IMR-90 (cell line): ENCODE measurements at regions not wholly inside any gene's neighbourhood (a gene's known extent, or its start where the extent isn't known, plus 50 kb on each side); places are given as distances from the start of the nearest gene placed in this dataset.

Experiments
- ATAC-seq: fragments of 200-7000 bp; cut with Tn5 transposase; 2 replicates; pipeline ENCODE4 v1.9.1; 2020; ENCODE audit warnings: low read depth, mild to moderate bottlenecking, moderate library complexity
- BruUV-seq: library from RNA; stranded (reverse); fragments of 400-500 nt; replicated peaks from 2 replicates; lab custom pipeline; 2021; lab: Mats Ljungman, UMichigan
- CTCF ChIA-PET: fragments of 300-600 bp; formaldehyde crosslinking; extraction: SDS; loops from one replicate; lab custom pipeline; 2021; ENCODE audit warnings: antibody characterized with exemption; lab: Yijun Ruan, JAX
- POLR2A ChIA-PET: fragments of 300-600 bp; sonication (Branson Sonifier 250); formaldehyde crosslinking; loops from one replicate; lab custom pipeline; 2022; ENCODE audit warnings: antibody characterized with exemption; ENCODE audit not compliant: unreplicated experiment; lab: Charles Lee
- DNase-seq: peaks from one replicate; pipeline ENCODE4 v3.0.0; 2013
- H2AFZ ChIP-seq: replicated peaks from 2 replicates; pipeline ENCODE3; 2013; ENCODE audit warnings: low read length, mild to moderate bottlenecking; ENCODE audit not compliant: poor library complexity
- H2AK5ac ChIP-seq: 2 replicates; pipeline ENCODE4 v1.6.1; 2013; ENCODE audit warnings: low read depth, low read length, inconsistent platforms
- H2AK9ac ChIP-seq: replicated peaks from 2 replicates; pipeline ENCODE3; 2013; ENCODE audit warnings: mild to moderate bottlenecking, low read depth, low read length, moderate library complexity; ENCODE audit not compliant: poor library complexity
- H2BK120ac ChIP-seq: 2 replicates; pipeline ENCODE4 v1.6.1; 2013; ENCODE audit warnings: low read depth, low read length, inconsistent platforms
- H2BK15ac ChIP-seq: 3 replicates; pipeline ENCODE4 v1.6.1; 2013; ENCODE audit warnings: low read depth, low read length, inconsistent platforms
- H2BK20ac ChIP-seq: 2 replicates; pipeline ENCODE4 v1.6.1; 2013; ENCODE audit warnings: low read depth, mild to moderate bottlenecking, inconsistent platforms, low read length, moderate library complexity
- H2BK5ac ChIP-seq: 2 replicates; pipeline ENCODE4 v1.6.1; 2013; ENCODE audit warnings: mild to moderate bottlenecking, low read depth, low read length, inconsistent platforms; ENCODE audit not compliant: poor library complexity, severe bottlenecking
- H3K14ac ChIP-seq: replicated peaks from 2 replicates; pipeline ENCODE4 v1.6.1; 2013; ENCODE audit warnings: low read depth, low read length, inconsistent platforms
- H3K18ac ChIP-seq: 2 replicates; pipeline ENCODE4 v1.6.1; 2013; ENCODE audit warnings: low read depth, low read length, control low read depth
- H3K23ac ChIP-seq: 2 replicates; pipeline ENCODE4 v1.6.1; 2013; ENCODE audit warnings: low read depth, low read length, inconsistent platforms
- H3K27ac ChIP-seq: 2 replicates; pipeline ENCODE4 v1.5.1; 2013; ENCODE audit warnings: mild to moderate bottlenecking, control low read depth, low read length; ENCODE audit not compliant: insufficient read depth
- H3K27me3 ChIP-seq: 2 replicates; pipeline ENCODE4 v1.6.1; 2013; ENCODE audit warnings: low read length; ENCODE audit not compliant: control insufficient read depth, insufficient read depth
- H3K36me3 ChIP-seq: 2 replicates; pipeline ENCODE4 v1.6.1; 2013; ENCODE audit warnings: low read length, mixed read lengths; ENCODE audit not compliant: control insufficient read depth, insufficient read depth
- H3K4ac ChIP-seq: 2 replicates; pipeline ENCODE4 v1.6.1; 2013; ENCODE audit warnings: low read depth, low read length, inconsistent platforms
- H3K4me1 ChIP-seq: 2 replicates; pipeline ENCODE4 v1.6.1; 2013; ENCODE audit warnings: low read length, mixed read lengths; ENCODE audit not compliant: control insufficient read depth, insufficient read depth
- H3K4me2 ChIP-seq: 2 replicates; pipeline ENCODE4 v1.6.1; 2013; ENCODE audit warnings: low read depth, mild to moderate bottlenecking, control low read depth, low read length, moderate library complexity
- H3K4me3 ChIP-seq: 2 replicates; pipeline ENCODE4 v1.5.1; 2013; ENCODE audit warnings: low read depth, mild to moderate bottlenecking, control low read depth, low read length, moderate library complexity; ENCODE audit not compliant: insufficient read depth
- H3K56ac ChIP-seq: 2 replicates; pipeline ENCODE4 v1.6.1; 2013; ENCODE audit warnings: low read length, inconsistent platforms; ENCODE audit not compliant: insufficient read depth; ENCODE audit errors: extremely low read depth
- H3K79me1 ChIP-seq, 2 experiments: 2 replicates each; pipeline ENCODE4 v1.6.1; 2013; ENCODE audit warnings: low read length in 2 of 2, inconsistent platforms in 1 of 2, low read depth in 1 of 2
- H3K9ac ChIP-seq: 2 replicates; pipeline ENCODE4 v1.6.1; 2013; ENCODE audit warnings: low read depth, low read length, control low read depth
- H3K9me1 ChIP-seq: 2 replicates; pipeline ENCODE4 v1.6.1; 2013; ENCODE audit warnings: low read length, inconsistent platforms; ENCODE audit not compliant: insufficient read depth
- H3K9me3 ChIP-seq: 2 replicates; pipeline ENCODE4 v1.6.1; 2013; ENCODE audit warnings: low read length; ENCODE audit not compliant: control insufficient read depth, insufficient read depth
- H4K20me1 ChIP-seq: 2 replicates; pipeline ENCODE4 v1.6.1; 2013; ENCODE audit warnings: low read length, inconsistent platforms; ENCODE audit not compliant: insufficient read depth
- H4K5ac ChIP-seq: 2 replicates; pipeline ENCODE4 v1.6.1; 2013; ENCODE audit warnings: mild to moderate bottlenecking, low read depth, low read length, control low read depth
- H4K8ac ChIP-seq, 2 experiments: 2 replicates each; pipeline ENCODE4 v1.6.1; 2013; ENCODE audit warnings: low read depth in 2 of 2, low read length in 2 of 2, control low read depth in 1 of 2, inconsistent platforms in 1 of 2
- H4K91ac ChIP-seq: 2 replicates; pipeline ENCODE4 v1.6.1; 2013; ENCODE audit warnings: low read depth, low read length, inconsistent platforms; ENCODE audit not compliant: insufficient read depth
- FOS ChIP-seq: fragments of 150-350 bp; IDR thresholded peaks from 2 replicates; pipeline ENCODE4 v1.6.1; 2016; ENCODE audit warnings: low read depth, low read length
- RCOR1 ChIP-seq: IDR thresholded peaks from 2 replicates; pipeline ENCODE4 v1.6.1; 2012; ENCODE audit warnings: mild to moderate bottlenecking, low read length, improper control_type of control experiment; ENCODE audit not compliant: insufficient replicate concordance
- whole genome bisulfite sequencing, 2 experiments: methylation state at CpG; one replicate each; pipeline versions ENCODE4 v1.1.5 to v1.1.7; 2013; ENCODE audit warnings: missing lambda C conversion rate in 2 of 2; ENCODE audit not compliant: insufficient read length in 1 of 2; ENCODE audit errors: extremely low coverage in 2 of 2; 5-methylcytosine and 5-hydroxymethylcytosine counted together
- dilution Hi-C: fragments of 300-500 bp; cut with HindIII; formaldehyde crosslinking; loops from one replicate; pipeline ENCODE4 v1.14.3; 2018; ENCODE audit warnings: low sequenced_read_pairs; ENCODE audit not compliant: unreplicated experiment
- in situ Hi-C: fragments of 300-500 bp; cut with MboI; formaldehyde crosslinking; loops from 3 replicates; pipeline ENCODE4 v1.14.3; 2019; ENCODE audit warnings: low sequenced_read_pairs, inconsistent platforms, mixed read lengths
- intact Hi-C: fragments of 100-400 bp; cut with micrococcal nuclease; formaldehyde crosslinking; loops from 2 replicates; pipeline ENCODE4 v1.10.0; 2022
- TF ChIP-seq, protein P1 (sequence below): fragments of 150-350 bp; IDR thresholded peaks from 2 replicates; pipeline ENCODE4 v1.6.1; 2016; ENCODE audit warnings: low read depth, mild to moderate bottlenecking, low read length, moderate library complexity, borderline replicate concordance

- H3K4ac ChIP-seq: no peak overlapping the region
- 0 out of 2 replicates have a peak, but pooled peaks cover 3% of the 10 kb centered on the region for H3K9me1 ChIP-seq
- H3K36me3 ChIP-seq: no peaks in the 10 kb centered on the region
- no peak overlapping the region for H2BK15ac ChIP-seq
- H3K18ac ChIP-seq: no peak overlapping the region
- H3K79me1 ChIP-seq: no peaks in the 10 kb centered on the region
- H2BK20ac ChIP-seq: no peak overlapping the region
- peaks cover 35% of the 10 kb centered on the region for H3K27me3 ChIP-seq
- CTCF ChIA-PET: interaction anchor here (0.7 to 1.0 kb wide), 2 partner anchors 14 to 51 kb away, joined by 3 to 6 read pairs; no protein-coding TSS in a partner anchor
- H2BK5ac ChIP-seq: no peak overlapping the region
- H2AFZ ChIP-seq: peak overlapping the region; percentile 5
- H2AK9ac ChIP-seq: no peak overlapping the region
- no peak overlapping the region for H3K56ac ChIP-seq
- no peak overlapping the region for H4K91ac ChIP-seq
- TF ChIP-seq RCOR1 (peak; percentile 23), FOS (peak; percentile 63; the same call in 1 of the 2 replicates)
- TF ChIP-seq, protein P1, sequence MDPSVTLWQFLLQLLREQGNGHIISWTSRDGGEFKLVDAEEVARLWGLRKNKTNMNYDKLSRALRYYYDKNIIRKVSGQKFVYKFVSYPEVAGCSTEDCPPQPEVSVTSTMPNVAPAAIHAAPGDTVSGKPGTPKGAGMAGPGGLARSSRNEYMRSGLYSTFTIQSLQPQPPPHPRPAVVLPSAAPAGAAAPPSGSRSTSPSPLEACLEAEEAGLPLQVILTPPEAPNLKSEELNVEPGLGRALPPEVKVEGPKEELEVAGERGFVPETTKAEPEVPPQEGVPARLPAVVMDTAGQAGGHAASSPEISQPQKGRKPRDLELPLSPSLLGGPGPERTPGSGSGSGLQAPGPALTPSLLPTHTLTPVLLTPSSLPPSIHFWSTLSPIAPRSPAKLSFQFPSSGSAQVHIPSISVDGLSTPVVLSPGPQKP: no peak
- peak; percentile 96 for ATAC-seq
- no peak overlapping the region for H2BK120ac ChIP-seq
- H3K23ac ChIP-seq: no peak overlapping the region
- H3K4me3 ChIP-seq: no peak overlapping the region
- dilution Hi-C loops: no loop called here
- H4K20me1 ChIP-seq: 0 out of 2 replicates have a peak, but pooled peaks cover 4% of the 10 kb centered on the region
- peaks cover 5% of the 10 kb centered on the region; the same call in 1 of the 2 replicates for H3K4me1 ChIP-seq
- POLR2A ChIA-PET: no interaction called here
- in situ Hi-C loops: no loop called here
- no peak overlapping the region for H3K9ac ChIP-seq
- intact Hi-C loops: no loop called here
- no peak overlapping the region for H3K14ac ChIP-seq
- no peak overlapping the region for H2AK5ac ChIP-seq
- H4K8ac ChIP-seq: no peak overlapping the region
- peak; percentile 94 for DNase-seq
- WGBS, 2 experiments: 0% methylated on average over 1 of the region's 7 CpGs; no CpG with 5 or more reads in 1 of the 2 experiments
- BruUV-seq: no TSS peak
- H3K4me2 ChIP-seq: no peak overlapping the region
- H3K27ac ChIP-seq: no peak overlapping the region
- no peaks in the 10 kb centered on the region for H3K9me3 ChIP-seq
- no peak overlapping the region for H4K5ac ChIP-seq
Observed at GRCh38 chr2:38462121-38462661, 85.1 kb upstream of the ATL2 start.
